Putamen (tissue), 1 donor: ENCODE measurements at regions not wholly inside any gene's neighbourhood (a gene's known extent, or its start where the extent isn't known, plus 50 kb on each side); places are given as distances from the start of the nearest gene placed in this dataset.
"Not testable (repeated sequence)": the region's sequence is repeated elsewhere in the genome, so short reads cannot be mapped to it uniquely, and the experiment has no call there.

ENCODE experiments used
- DNase-seq: peaks from one replicate; pipeline ENCODE4 v3.0.0-alpha.2; 2016; ENCODE audit warnings: low spot score

GRCh38 chr4:128565565-128566186 is 243.8 kb upstream of the JADE1 start:
- DNase-seq: no peak

DNA sequence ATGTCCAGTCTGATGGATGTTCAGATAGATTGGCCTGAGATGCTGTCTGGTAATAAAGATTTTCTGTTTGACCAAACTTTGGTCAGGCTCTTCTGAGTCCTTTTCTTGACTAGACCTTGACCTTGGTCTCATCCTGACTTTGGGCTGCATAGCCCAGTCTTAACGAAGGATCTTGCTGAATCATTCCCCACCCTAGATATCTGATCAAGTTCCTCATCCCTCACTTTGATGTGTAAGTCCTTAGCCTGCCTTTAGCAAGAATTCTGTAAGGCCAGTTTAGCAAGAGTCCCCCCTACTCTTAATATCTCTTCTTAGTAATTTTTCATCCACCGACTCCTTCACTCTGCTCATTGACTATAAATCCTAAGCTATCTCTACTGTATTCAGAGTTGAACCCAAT is 244.4 kb upstream of the JADE1 start:
- DNase-seq: no peak

- DNase-seq: no peak
Measured at GRCh38 chr4:128564081-128564630, 245.3 kb upstream of the JADE1 start.

- no peak for DNase-seq
Measured at GRCh38 chr4:128560754-128561495, 248.6 kb upstream of the JADE1 start.

- DNase-seq: no peak
Measured at GRCh38 chr4:128558896-128559679, 250.4 kb upstream of the JADE1 start.

- DNase-seq: no peak
Measured at GRCh38 chr4:128556756-128557155, 252.7 kb upstream of the JADE1 start.

DNA sequence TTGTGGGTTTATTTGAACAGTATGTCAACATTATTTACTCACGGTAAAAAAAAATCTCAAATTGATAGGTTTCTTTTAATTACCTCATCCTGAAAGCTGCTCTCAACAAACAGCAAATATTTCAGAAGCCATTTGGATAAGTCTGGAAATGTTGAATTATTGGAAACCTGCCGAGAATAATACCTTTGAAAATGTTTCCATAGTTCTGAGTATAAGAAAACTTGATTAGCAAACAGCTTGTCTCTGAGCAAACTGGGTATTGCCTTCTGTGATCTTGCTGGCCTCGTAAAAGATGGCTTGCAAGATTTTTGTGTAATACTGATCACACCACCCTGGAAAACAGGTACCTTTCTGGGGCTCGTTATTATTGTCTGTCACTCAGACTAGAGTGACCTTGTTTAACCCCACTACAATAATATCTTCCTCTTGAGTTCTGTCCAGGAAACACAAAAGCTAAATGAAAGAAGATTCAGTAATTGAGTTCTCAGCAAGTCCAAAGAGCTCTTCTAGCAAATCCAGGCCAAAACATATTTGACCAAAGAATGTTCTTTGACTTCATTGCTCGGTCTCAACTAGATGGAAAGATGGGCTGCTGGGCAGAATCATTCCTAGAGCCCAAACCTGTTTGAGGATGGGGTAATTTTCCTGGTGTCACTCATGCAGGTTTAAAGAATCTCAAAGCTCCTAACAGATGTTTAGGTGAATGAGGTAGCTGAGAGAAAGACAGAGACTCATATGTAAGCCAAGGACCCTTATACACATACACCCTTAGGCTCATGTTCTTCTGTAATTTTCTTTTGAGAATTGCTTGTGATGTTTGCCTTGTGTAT is 255.6 kb upstream of the JADE1 start:
- DNase-seq: no peak

GRCh38 chr4:128552586-128552907 is 257.0 kb upstream of the JADE1 start:
- DNase-seq: no peak

DNA sequence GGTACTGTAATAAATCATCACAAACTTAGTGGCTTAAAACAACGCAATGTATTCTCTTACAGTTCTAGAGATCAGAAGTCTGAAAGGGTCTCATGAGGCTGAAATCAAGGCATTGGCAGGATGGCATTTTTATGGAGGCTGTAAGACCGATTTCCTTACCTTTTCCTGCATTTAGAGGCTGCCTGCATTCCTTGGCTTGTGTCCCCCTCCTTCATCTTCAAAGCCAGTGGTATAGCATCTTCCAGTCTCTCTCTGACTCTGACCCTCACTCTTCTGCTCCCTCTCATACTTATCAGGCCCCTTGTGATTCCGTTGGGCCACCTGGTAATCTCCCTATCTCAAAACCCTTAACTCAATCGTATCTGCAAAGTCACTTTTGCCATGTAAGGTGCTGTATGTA is 258.2 kb upstream of the JADE1 start:
- DNase-seq: no peak

DNA sequence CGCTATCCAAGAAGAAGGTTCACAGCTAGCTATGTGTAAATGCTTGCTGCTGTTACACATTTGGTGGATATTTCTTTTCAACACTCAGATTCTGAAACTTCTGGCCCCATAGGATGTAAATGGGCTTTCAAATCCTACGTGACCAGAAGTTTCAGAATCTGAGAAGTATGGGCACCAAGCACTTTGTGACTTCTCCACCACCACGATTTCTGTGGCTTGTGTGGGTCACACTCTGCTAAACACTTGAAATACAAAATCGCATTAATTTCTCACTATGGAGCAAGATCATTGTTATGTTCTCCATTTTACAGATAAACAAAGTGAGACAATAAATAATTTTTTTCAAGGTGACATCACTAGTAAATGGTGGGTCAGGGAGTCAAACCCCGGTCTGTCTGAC is 259.4 kb upstream of the JADE1 start:
- no peak for DNase-seq

- DNase-seq: no peak
Measured at GRCh38 chr4:128549636-128550035, 259.9 kb upstream of the JADE1 start.

- DNase-seq: no peak
Measured at GRCh38 chr4:128548381-128548780, 260.8 kb upstream of the PGRMC2 start.

DNA sequence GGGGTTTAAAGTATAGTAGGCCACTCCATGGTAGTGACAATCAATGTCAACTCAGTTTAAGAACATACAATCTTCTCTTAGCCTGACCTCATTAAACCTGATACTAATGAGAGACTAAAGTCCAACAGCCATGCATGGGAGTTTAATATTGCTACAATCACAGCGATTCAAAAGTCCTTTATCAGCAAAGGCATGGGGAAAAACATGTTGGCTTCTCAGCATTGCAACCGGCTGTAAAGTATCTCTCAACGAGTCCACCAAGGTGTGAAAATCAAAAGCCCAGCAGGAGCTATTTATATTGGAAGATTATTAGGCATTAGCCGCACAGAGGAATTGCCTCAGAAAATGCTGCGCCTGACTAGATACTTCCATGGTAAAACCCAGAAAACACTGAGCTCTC is 256.7 kb upstream of the PGRMC2 start:
- DNase-seq: no peak

GRCh38 chr4:128543696-128544095 is 256.1 kb upstream of the PGRMC2 start:
- no peak for DNase-seq

GRCh38 chr4:128542047-128542446 is 254.4 kb upstream of the PGRMC2 start:
- DNase-seq: no peak

DNA sequence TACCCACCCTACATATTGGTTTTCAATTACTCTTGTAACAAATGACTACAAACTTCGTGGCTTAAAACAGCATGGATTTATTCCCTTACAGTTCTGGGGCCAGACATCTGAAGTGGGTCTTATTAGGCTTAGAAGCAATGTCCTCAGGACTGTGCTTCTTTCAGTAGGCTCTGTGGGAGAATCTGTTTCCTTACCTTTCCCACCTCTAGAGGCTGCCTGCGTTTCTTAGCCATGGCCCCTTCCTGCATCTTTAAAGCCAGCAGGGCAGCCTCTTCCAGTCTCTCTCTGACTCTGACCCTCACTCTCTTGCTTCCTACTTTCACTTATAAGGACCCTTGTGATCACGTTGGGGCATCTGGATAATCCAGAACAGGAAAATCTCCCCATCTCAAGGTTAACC is 252.5 kb upstream of the PGRMC2 start:
- DNase-seq: no peak

DNA sequence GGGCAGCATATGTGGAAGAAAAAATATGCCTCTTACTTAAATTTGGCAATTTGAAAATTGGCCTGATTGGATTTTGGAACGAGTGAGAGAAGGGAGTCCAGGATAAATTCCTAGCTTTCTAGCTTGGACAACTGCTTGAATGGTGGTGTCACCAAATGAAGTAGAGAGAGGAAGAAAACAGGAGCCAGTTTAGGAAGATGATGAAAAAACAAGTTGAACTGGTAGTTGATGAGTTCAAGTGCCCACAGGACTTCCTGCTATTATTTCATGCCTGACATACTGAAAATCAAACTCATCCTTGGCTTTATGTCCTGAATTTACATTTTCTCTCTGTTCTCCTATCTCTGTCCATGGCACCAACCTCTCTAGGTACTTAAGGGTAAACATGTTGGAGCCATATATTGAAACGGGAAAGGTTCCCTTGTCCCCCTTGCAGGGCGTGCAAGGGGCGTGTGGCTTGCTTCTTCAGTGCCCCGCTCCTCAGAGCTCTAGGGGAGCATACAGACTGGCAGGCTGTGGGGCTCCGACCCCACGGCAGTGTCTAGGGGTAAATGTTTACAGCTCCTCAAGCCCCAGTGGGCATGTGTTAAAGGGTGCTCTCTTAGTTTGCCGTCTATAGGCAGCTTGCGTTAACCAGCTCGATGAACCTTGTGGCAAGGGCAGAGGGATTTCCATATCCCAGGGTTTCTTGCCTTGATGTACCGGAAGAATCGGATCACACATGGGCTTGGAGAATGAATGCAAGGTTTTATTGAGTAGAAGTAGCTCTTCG is 250.7 kb upstream of the PGRMC2 start:
- no peak for DNase-seq

DNA sequence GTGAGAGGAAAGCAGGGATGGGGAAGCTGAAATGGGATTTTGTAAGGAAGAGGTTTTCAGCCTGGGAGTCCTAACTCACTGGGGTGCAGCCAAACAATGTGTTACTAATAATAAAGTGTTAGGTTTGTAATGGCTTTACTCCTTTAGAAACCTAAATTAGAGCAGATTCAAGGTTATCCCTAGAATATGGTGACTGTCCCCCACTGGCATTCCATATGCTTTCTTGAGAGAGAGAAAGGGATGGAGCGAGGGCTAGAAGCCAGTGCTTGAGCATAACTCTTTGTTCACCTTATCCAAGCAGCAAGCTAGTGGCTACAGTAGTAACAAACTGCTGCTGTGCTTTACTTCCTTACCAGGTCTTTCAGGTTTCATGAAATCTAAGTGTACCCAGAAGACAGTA is 249.1 kb upstream of the PGRMC2 start:
- DNase-seq: no peak

GRCh38 chr4:128535510-128535909 is 247.9 kb upstream of the PGRMC2 start:
- not testable (repeated sequence) for DNase-seq

DNA sequence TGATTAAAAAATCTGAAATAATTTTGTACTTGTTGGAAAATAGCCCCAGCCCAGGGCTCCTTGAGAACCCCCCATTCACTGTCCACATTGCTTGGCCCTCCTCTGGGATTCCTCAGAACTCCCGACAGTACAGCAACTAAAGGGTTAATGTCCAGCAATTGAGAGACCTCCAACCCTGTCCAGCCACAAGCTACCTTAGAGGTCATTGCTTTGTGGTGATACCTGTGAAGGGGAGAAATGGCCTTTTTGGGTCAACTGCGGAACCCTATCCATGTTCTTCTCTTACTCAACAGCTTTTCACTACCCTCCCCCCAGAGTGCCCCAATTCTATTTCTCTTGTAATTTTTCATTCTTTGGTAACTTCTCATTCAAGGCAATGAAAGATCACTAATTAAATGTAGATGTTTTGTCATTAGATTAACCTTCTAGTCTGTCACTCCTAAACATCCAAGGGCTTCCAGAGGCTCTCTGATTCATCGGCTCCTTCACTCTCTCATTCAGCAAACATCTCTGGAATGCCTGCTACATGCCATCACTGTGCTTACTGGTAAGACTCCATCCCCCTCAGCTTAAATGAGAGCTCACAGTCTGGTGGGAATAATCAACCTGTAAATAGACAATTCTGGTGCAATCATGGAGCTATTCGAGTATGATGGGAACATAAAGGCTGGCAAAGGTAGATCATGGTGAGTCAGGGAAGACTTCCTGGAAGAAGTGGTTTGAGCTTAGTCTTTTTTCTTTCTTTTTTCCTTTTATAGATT is 241.4 kb upstream of the PGRMC2 start:
- no peak for DNase-seq
